GM23248 (cell line): ENCODE measurements at regions not wholly inside any gene's neighbourhood (a gene's known extent, or its start where the extent isn't known, plus 50 kb on each side); places are given as distances from the start of the nearest gene placed in this dataset.

Experiments
- EZH2 ChIP-seq: fragments of 200-600 bp; sonication (generic); IDR thresholded peaks from 2 replicates; pipeline ENCODE4 v1.6.1; 2018; ENCODE audit warnings: antibody characterized with exemption, mild to moderate bottlenecking; ENCODE audit not compliant: insufficient read depth, poor library complexity, severe bottlenecking
- EZH2phosphoT487 ChIP-seq: fragments of 200-600 bp; sonication (generic); IDR thresholded peaks from 2 replicates; pipeline ENCODE4 v1.6.1; 2018; ENCODE audit warnings: antibody characterized with exemption, moderate library complexity, mild to moderate bottlenecking, low read depth; ENCODE audit not compliant: insufficient read depth

DNA sequence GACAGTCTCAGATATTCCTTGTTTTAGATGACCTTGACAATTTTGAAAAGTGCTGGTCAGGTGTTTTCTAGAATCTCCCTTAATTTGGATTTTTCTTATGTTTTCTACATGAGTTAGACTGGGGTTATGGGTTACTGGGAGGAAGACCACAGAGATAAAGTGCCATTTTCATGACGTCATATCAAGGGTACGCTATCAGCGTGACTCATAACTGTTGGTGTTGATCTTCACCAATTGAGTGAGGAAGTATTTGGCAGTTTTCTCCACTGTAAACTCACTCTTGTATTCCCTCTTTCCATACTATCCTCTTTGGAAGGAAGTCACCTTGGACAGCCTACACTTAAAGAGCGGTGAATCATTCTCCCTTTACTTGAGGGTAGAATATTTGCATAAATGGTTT is 56.9 kb downstream of the MAGEC1 start:
- TF ChIP-seq EZH2: no peak
- TF ChIP-seq EZH2phosphoT487: no peak
